ENCODE measurements at regions not wholly inside any gene's neighbourhood (a gene's known extent, or its start where the extent isn't known, plus 50 kb on each side); places are given as distances from the start of the nearest gene placed in this dataset.

DNA sequence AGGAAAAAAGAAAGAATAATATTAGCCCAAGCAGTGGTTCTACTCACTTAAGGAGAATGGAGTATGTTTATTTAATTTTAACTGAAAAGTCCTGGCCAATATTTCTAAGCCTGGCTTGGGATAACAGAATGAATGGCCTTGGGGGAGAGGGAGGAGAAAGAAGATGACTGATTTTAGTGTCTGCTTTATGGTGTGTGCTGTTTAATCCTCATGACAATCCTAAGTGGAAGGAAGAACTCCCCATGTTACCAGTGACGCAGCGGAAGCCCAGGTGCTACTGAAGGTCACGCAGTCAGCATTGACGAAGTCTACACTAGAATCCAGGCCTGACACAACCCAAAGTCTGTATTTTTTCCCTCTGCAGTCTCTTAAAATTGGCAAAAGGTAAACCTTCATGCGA is 50.5 kb downstream of the PALM2AKAP2 start:
- no peak for DNase-seq (ENCODE audit: low read depth, low spot score)
- no peaks in the 10 kb centered on the region for H3K27me3 ChIP-seq (ENCODE audit: control insufficient read depth, insufficient read depth, low read length)
- H3K4me1 ChIP-seq (ENCODE audit: control insufficient read depth, insufficient read depth, low read length) = no peaks in the 10 kb centered on the region
- H3K4me3 ChIP-seq (ENCODE audit: low read length) = no peak overlapping the region
- no peaks in the 10 kb centered on the region for H3K36me3 ChIP-seq (ENCODE audit: control insufficient read depth, insufficient read depth, low read length)
- WGBS (ENCODE audit: insufficient coverage, insufficient read length) = no CpG with 5 or more reads among the region's 5 CpGs
- no peak overlapping the region for H3K27ac ChIP-seq (ENCODE audit: low read length)
- H3K9me3 ChIP-seq (ENCODE audit: control insufficient read depth, insufficient read depth, low read length) = no peaks in the 10 kb centered on the region; the same call in 1 of the 2 replicates

DNA sequence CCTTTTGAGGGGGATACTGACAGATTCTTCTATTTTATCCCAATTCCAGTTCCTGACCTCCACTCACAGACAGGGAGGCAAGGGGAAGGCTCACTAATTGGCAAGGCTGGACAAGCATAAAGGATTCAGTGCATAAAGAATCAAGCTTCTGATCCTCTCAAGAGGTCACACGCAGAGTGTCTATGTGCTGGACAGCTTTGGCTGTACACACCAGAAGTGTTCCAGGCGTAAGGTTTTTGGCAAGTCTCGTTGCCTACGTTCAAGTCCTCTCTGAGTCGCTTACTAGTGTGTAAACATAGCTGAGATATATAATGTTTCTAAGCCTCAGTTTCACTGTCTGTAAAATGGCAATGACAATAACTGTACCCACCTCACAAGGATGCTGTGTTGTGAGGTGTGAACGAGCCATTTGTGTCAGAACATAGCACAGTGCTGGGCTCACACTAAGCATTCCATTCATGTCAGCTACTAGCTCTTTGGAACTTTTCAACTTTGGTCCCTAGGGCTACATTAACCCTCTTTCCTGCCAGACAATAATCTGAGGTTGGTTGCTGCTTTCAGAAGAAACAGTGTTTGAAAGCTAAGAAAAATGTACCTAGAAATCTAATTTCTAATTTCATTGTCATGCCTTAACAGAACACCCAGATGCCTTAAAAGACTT is 52.1 kb downstream of the PALM2AKAP2 start:
- H3K4me1 ChIP-seq (ENCODE audit: control insufficient read depth, insufficient read depth, low read length) = no peaks in the 10 kb centered on the region
- H3K9me3 ChIP-seq (ENCODE audit: control insufficient read depth, insufficient read depth, low read length) = no peaks in the 10 kb centered on the region; the same call in 1 of the 2 replicates
- no peak overlapping the region for H3K4me3 ChIP-seq (ENCODE audit: low read length)
- DNase-seq (ENCODE audit: low read depth, low spot score) = no peak
- H3K36me3 ChIP-seq (ENCODE audit: control insufficient read depth, insufficient read depth, low read length) = no peaks in the 10 kb centered on the region
- no peak overlapping the region for H3K27ac ChIP-seq (ENCODE audit: low read length)
- no CpG with 5 or more reads among the region's 6 CpGs for WGBS (ENCODE audit: insufficient coverage, insufficient read length)
- H3K27me3 ChIP-seq (ENCODE audit: control insufficient read depth, insufficient read depth, low read length) = no peaks in the 10 kb centered on the region

DNA sequence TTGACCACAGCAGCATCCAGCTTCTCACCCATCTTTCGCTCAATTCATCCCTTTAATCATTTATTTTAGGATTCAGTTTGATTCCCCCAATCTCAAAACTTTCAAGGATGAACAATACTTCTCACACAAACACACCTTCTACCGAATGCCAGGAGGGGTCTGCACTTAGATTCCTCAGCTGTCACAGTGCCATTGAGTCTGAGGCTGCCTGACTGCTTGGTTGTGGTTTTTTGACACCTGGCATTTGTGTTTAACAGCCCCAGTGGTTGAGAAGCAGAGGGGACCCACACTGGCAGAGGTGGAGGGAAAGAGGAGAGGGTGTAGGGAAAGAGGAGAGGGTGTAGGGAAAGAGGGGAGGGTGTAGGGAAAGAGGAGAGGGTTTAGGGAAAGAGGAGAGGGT is 54.9 kb downstream of the PALM2AKAP2 start:
- no peak for DNase-seq (ENCODE audit: low read depth, low spot score)
- WGBS (ENCODE audit: insufficient coverage, insufficient read length) = no CpG with 5 or more reads among the region's 2 CpGs
- Histone ChIP-seq H3K27ac (ENCODE audit: low read length) (no peak overlapping the region), H3K9me3 (ENCODE audit: control insufficient read depth, insufficient read depth, low read length) (no peaks in the 10 kb centered on the region; the same call in 1 of the 2 replicates), H3K36me3 (ENCODE audit: control insufficient read depth, insufficient read depth, low read length) (no peaks in the 10 kb centered on the region), H3K4me1 (ENCODE audit: control insufficient read depth, insufficient read depth, low read length) (no peaks in the 10 kb centered on the region), H3K4me3 (ENCODE audit: low read length) (no peak overlapping the region), H3K27me3 (ENCODE audit: control insufficient read depth, insufficient read depth, low read length) (no peaks in the 10 kb centered on the region)

DNA sequence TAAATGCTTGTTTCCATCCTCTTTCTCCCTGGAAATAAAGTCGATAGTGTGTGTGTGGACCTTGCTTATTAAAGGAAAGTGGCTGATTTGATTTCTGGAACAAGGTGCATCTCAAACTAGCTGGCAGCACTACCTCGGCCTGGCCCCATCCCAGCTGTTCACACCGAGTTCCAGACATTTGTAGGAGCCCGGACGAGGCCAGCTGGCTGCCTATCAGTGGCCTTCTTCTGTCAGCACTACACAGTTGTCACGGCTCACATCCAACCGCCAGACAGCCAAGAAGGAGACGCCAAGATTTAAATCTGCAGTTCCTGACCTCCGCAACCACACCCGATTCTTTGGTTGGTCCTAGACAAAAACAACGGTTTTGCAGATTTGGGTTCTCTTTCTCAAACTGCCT is 63.6 kb downstream of the PALM2AKAP2 start:
- DNase-seq (ENCODE audit: low read depth, low spot score) = no peak
- Histone ChIP-seq H3K27ac (ENCODE audit: low read length) (no peak overlapping the region), H3K27me3 (ENCODE audit: control insufficient read depth, insufficient read depth, low read length) (no peaks in the 10 kb centered on the region), H3K4me1 (ENCODE audit: control insufficient read depth, insufficient read depth, low read length) (no peaks in the 10 kb centered on the region), H3K4me3 (ENCODE audit: low read length) (no peak overlapping the region), H3K9me3 (ENCODE audit: control insufficient read depth, insufficient read depth, low read length) (no peaks in the 10 kb centered on the region), H3K36me3 (ENCODE audit: control insufficient read depth, insufficient read depth, low read length) (no peaks in the 10 kb centered on the region)
- whole genome bisulfite sequencing (ENCODE audit: insufficient coverage, insufficient read length) = no CpG with 5 or more reads among the region's 11 CpGs

DNA sequence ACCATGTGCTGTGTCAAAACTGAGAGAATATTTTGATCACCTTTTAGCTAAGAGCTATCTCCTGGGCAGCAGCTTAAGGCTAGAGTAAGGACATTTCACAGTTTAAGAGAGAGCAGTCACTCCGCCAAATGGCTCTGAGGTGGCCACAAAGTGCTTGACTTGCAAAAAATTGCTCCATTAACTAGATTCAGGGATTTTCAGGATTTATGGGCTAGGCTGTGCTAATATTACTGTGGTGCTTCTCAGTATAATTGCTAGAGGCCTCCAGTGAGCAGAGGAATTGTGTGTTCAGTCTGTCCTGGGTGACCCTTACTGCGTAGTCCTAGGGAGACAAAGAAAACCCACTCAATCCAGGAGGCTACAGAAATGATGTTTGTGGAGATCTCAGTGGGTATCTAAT is 65.2 kb downstream of the PALM2AKAP2 start:
- H3K4me1 ChIP-seq (ENCODE audit: control insufficient read depth, insufficient read depth, low read length) = no peaks in the 10 kb centered on the region
- H3K9me3 ChIP-seq (ENCODE audit: control insufficient read depth, insufficient read depth, low read length) = no peaks in the 10 kb centered on the region
- no peak overlapping the region for H3K4me3 ChIP-seq (ENCODE audit: low read length)
- no peak for DNase-seq (ENCODE audit: low read depth, low spot score)
- WGBS (ENCODE audit: insufficient coverage, insufficient read length) = no CpG with 5 or more reads among the region's 2 CpGs
- H3K27ac ChIP-seq (ENCODE audit: low read length) = no peak overlapping the region
- no peaks in the 10 kb centered on the region for H3K27me3 ChIP-seq (ENCODE audit: control insufficient read depth, insufficient read depth, low read length)
- no peaks in the 10 kb centered on the region for H3K36me3 ChIP-seq (ENCODE audit: control insufficient read depth, insufficient read depth, low read length)

DNA sequence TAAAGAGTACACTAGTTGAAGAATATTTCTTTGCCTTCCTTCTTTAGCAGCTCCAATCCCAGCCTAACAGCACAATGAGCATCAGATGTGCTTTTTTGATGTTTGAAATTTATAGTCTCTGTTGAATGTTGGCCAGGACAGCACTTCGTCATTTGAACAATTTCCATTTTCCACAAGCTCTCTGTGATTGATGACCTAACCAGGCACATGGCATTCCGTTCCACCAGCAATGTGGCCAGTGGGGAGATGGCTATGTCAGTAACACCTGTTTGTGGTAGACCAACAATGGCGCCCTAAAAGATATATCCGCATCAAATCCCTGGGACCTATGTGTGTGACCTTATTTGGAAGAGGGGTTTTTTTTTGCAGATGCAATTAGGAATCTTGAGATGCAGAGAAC is 66.8 kb downstream of the PALM2AKAP2 start:
- H3K9me3 ChIP-seq (ENCODE audit: control insufficient read depth, insufficient read depth, low read length) = no peaks in the 10 kb centered on the region
- no peak overlapping the region for H3K4me3 ChIP-seq (ENCODE audit: low read length)
- no peaks in the 10 kb centered on the region for H3K4me1 ChIP-seq (ENCODE audit: control insufficient read depth, insufficient read depth, low read length)
- H3K36me3 ChIP-seq (ENCODE audit: control insufficient read depth, insufficient read depth, low read length) = no peaks in the 10 kb centered on the region
- H3K27me3 ChIP-seq (ENCODE audit: control insufficient read depth, insufficient read depth, low read length) = no peaks in the 10 kb centered on the region
- no CpG with 5 or more reads among the region's 4 CpGs for WGBS (ENCODE audit: insufficient coverage, insufficient read length)
- no peak for DNase-seq (ENCODE audit: low read depth, low spot score)
- H3K27ac ChIP-seq (ENCODE audit: low read length) = no peak overlapping the region

DNA sequence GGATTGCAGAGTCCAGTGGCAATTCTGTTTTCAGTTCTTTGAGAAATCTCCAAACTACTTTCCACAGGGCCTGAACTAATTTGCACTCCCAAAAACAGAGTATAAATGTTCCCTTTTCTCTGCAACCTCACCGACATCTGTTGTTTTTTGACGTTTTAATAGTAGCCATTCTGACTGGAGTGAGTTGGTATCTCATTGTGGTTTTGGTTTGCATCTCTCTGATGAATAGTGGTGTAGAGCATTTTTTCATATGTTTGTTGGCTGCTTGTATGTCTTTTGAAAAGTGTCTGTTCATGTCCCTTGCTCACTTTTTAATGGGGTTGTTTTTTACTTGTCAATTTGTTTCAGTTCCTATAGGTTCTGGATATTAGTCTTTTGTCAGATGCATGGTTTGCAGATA is 72.6 kb downstream of the PALM2AKAP2 start:
- DNase-seq (ENCODE audit: low read depth, low spot score) = no peak
- Histone ChIP-seq H3K4me1 (ENCODE audit: control insufficient read depth, insufficient read depth, low read length) (no peaks in the 10 kb centered on the region), H3K4me3 (ENCODE audit: low read length) (no peak overlapping the region), H3K27me3 (ENCODE audit: control insufficient read depth, insufficient read depth, low read length) (no peaks in the 10 kb centered on the region), H3K9me3 (ENCODE audit: control insufficient read depth, insufficient read depth, low read length) (no peaks in the 10 kb centered on the region), H3K36me3 (ENCODE audit: control insufficient read depth, insufficient read depth, low read length) (no peaks in the 10 kb centered on the region), H3K27ac (ENCODE audit: low read length) (no peak overlapping the region)
- no CpG with 5 or more reads among the region's 2 CpGs for WGBS (ENCODE audit: insufficient coverage, insufficient read length)

DNA sequence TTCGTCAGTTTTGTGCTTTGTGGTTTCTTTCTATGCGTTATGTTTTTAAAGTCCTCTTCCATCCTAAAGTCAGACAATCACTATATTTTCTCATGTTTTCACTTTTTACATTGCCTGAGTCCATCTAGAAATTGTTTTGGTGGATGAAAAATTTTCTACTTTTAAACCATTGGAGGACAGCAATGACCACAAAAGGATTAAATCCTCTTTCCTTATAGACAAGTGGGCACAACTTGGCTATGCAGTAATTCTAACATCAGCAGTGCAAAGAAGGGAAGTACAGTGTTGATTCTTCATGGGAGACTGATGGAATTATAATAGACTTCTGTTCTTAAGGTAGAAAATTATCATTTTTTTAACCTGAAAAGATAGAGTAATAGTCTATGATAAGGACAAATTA is 75.5 kb downstream of the PALM2AKAP2 start:
- H3K27me3 ChIP-seq (ENCODE audit: control insufficient read depth, insufficient read depth, low read length) = no peaks in the 10 kb centered on the region
- DNase-seq (ENCODE audit: low read depth, low spot score) = no peak
- no peak overlapping the region for H3K27ac ChIP-seq (ENCODE audit: low read length)
- no CpG with 5 or more reads among the region's 2 CpGs for WGBS (ENCODE audit: insufficient coverage, insufficient read length)
- H3K36me3 ChIP-seq (ENCODE audit: control insufficient read depth, insufficient read depth, low read length) = no peaks in the 10 kb centered on the region
- H3K4me3 ChIP-seq (ENCODE audit: low read length) = no peak overlapping the region
- H3K4me1 ChIP-seq (ENCODE audit: control insufficient read depth, insufficient read depth, low read length) = no peaks in the 10 kb centered on the region
- H3K9me3 ChIP-seq (ENCODE audit: control insufficient read depth, insufficient read depth, low read length) = no peaks in the 10 kb centered on the region

DNA sequence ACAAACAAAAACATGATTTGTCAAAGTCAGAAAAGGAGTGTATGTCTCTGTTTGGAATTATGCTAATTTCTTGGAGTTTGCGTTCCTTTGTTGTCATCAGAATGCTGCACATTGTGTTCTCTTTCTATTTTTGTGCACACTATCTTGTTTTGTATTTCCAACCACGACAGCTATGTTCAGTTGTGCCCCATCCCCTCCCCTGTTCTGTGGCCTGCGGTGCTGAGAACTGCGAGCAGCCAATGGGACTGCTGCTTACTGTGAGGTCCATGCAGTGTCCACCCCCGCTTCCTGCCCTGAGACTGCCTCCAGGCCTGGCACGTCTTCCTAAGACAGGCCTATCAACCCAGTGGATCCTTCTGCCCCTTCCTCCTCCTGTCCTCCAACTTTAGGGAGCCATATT is 76.8 kb downstream of the PALM2AKAP2 start:
- no peak overlapping the region for H3K4me3 ChIP-seq (ENCODE audit: low read length)
- H3K4me1 ChIP-seq (ENCODE audit: control insufficient read depth, insufficient read depth, low read length) = no peaks in the 10 kb centered on the region
- H3K9me3 ChIP-seq (ENCODE audit: control insufficient read depth, insufficient read depth, low read length) = no peaks in the 10 kb centered on the region
- DNase-seq (ENCODE audit: low read depth, low spot score) = no peak
- no peaks in the 10 kb centered on the region for H3K27me3 ChIP-seq (ENCODE audit: control insufficient read depth, insufficient read depth, low read length)
- no CpG with 5 or more reads among the region's 6 CpGs for WGBS (ENCODE audit: insufficient coverage, insufficient read length)
- H3K36me3 ChIP-seq (ENCODE audit: control insufficient read depth, insufficient read depth, low read length) = no peaks in the 10 kb centered on the region
- no peak overlapping the region for H3K27ac ChIP-seq (ENCODE audit: low read length)

DNA sequence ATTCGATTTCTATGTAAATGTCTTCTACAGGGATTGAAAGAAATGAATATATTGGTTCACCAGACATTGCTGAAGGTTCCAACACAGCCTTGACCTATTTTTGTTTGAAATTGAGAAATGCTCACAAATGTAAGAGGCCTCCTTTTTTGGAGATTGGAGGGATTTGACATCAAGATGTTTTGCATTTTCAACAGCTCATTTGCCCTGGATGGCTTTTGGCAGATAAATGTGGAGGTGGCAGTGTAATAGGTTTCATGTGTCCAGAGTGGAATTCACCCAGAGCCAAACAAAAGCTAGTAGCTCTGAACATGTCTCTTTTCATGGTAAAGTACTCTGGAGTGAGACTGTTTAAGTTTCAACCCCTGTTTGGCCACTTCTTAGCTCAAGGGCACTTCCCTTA is 77.3 kb downstream of the PALM2AKAP2 start:
- DNase-seq (ENCODE audit: low read depth, low spot score) = no peak
- no peak overlapping the region for H3K27ac ChIP-seq (ENCODE audit: low read length)

DNA sequence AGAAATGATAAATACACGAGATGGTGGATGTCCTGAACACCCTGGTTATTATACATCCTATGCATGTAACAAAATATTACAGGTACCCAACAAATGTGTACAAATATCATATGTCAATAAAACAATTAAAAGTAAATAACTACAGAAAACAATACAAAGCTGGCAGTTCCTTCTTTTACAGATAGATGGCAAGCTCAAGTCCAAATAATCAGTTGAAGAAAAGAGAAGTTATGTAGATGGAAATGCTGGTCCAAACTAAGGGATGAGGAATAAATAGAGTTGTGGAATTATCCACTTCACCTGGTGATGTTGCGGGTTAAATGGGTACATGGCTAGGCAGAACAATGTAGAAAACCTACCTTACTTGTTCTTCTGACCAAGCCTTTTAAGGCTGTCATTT is 79.4 kb downstream of the PALM2AKAP2 start:
- Histone ChIP-seq H3K27ac (ENCODE audit: low read length) (no peak overlapping the region), H3K4me3 (ENCODE audit: low read length) (no peak overlapping the region), H3K4me1 (ENCODE audit: control insufficient read depth, insufficient read depth, low read length) (no peaks in the 10 kb centered on the region), H3K36me3 (ENCODE audit: control insufficient read depth, insufficient read depth, low read length) (no peaks in the 10 kb centered on the region), H3K9me3 (ENCODE audit: control insufficient read depth, insufficient read depth, low read length) (no peaks in the 10 kb centered on the region), H3K27me3 (ENCODE audit: control insufficient read depth, insufficient read depth, low read length) (no peaks in the 10 kb centered on the region)
- WGBS (ENCODE audit: insufficient coverage, insufficient read length) = no CpG with 5 or more reads among the region's 2 CpGs
- no peak for DNase-seq (ENCODE audit: low read depth, low spot score)

More for the DNA sequence above, 77.3 kb downstream of the PALM2AKAP2 start:
- H3K4me3 ChIP-seq (ENCODE audit: low read length) = no peak overlapping the region
- no peaks in the 10 kb centered on the region for H3K27me3 ChIP-seq (ENCODE audit: control insufficient read depth, insufficient read depth, low read length)
- no CpG with 5 or more reads among the region's 1 CpG for WGBS (ENCODE audit: insufficient coverage, insufficient read length)
- H3K9me3 ChIP-seq (ENCODE audit: control insufficient read depth, insufficient read depth, low read length) = no peaks in the 10 kb centered on the region
- no peaks in the 10 kb centered on the region for H3K4me1 ChIP-seq (ENCODE audit: control insufficient read depth, insufficient read depth, low read length)
- H3K36me3 ChIP-seq (ENCODE audit: control insufficient read depth, insufficient read depth, low read length) = no peaks in the 10 kb centered on the region

Data from iPS DF 6.9 (cell line).